ENCODE measurements at regions not wholly inside any gene's neighbourhood (a gene's known extent, or its start where the extent isn't known, plus 50 kb on each side); places are given as distances from the start of the nearest gene placed in this dataset.

- no peak for DNase-seq (ENCODE audit: low read depth)
These were observed 139.8 kb upstream of the GSE1 start for GRCh38 chr16:85473323-85473722.

- DNase-seq (ENCODE audit: low read depth) = peak; percentile 58
These were observed 139.1 kb upstream of the GSE1 start for GRCh38 chr16:85473909-85474620.

GRCh38 chr16:85474621-85475217 lies 138.4 kb upstream of the GSE1 start:
- no peak for DNase-seq (ENCODE audit: low read depth)

DNA sequence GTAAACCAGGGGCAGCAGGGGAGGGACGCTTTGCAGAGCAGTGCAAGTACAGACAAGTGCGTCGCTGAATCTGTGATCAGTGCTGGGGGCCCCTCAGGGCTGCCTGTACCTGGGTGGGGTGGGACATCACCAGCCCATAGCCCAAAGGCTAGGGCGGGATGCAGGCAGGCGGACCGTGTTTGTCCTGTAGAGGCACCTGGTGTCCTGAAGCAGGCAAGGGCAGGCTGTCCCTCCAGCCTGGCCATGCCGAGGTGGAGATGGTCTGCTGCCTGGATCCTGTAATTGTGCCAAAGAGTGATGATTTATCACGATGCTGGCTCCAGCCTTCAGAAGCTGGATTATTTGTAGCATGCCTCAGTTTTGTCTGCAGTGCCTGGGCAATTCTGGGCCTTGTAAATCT lies 137.9 kb upstream of the GSE1 start:
- DNase-seq (ENCODE audit: low read depth) = no peak

GRCh38 chr16:85475691-85476300 lies 137.3 kb upstream of the GSE1 start:
- no peak for DNase-seq (ENCODE audit: low read depth)

GRCh38 chr16:85476389-85476788 lies 136.7 kb upstream of the GSE1 start:
- no peak for DNase-seq (ENCODE audit: low read depth)

- DNase-seq (ENCODE audit: low read depth) = no peak
These were observed 135.2 kb upstream of the GSE1 start for GRCh38 chr16:85477801-85478363.

- DNase-seq (ENCODE audit: low read depth) = no peak
These were observed 133.0 kb upstream of the GSE1 start for GRCh38 chr16:85479972-85480726.

GRCh38 chr16:85480727-85481101 lies 132.4 kb upstream of the GSE1 start:
- DNase-seq (ENCODE audit: low read depth) = no peak

GRCh38 chr16:85481206-85481605 lies 131.9 kb upstream of the GSE1 start:
- DNase-seq (ENCODE audit: low read depth) = no peak

GRCh38 chr16:85481738-85482137 lies 131.4 kb upstream of the GSE1 start:
- no peak for DNase-seq (ENCODE audit: low read depth)

- no peak for DNase-seq (ENCODE audit: low read depth)
These were observed 129.7 kb upstream of the GSE1 start for GRCh38 chr16:85483424-85483823.

GRCh38 chr16:85484347-85485300 lies 128.5 kb upstream of the GSE1 start:
- DNase-seq (ENCODE audit: low read depth) = no peak

DNA sequence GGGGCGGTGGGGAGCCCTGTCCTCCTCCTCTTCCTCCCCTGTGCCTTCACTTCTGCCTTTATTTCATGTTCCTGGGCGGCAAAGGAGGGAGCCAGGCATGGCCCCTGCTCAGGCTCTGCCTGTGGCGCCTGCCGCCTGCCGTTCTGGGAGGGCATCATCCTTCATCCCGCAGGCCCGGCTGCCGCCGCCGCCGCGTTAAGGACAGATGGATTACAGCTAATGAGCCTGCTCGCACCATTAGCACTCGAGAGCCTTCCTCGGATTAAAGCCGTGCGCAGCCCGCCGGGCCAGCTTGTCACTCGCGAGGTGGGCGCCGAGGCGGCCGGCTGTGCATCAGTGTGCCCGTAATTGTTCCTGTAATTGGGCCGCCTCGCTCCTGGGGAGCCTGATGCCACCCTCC lies 127.7 kb upstream of the GSE1 start:
- DNase-seq (ENCODE audit: low read depth) = no peak

- no peak for DNase-seq (ENCODE audit: low read depth)
These were observed 126.7 kb upstream of the GSE1 start for GRCh38 chr16:85486256-85486915.

GRCh38 chr16:85488414-85488813 lies 124.7 kb upstream of the GSE1 start:
- no peak for DNase-seq (ENCODE audit: low read depth)

- DNase-seq (ENCODE audit: low read depth) = no peak
These were observed 122.6 kb upstream of the GSE1 start for GRCh38 chr16:85490407-85491057.

DNA sequence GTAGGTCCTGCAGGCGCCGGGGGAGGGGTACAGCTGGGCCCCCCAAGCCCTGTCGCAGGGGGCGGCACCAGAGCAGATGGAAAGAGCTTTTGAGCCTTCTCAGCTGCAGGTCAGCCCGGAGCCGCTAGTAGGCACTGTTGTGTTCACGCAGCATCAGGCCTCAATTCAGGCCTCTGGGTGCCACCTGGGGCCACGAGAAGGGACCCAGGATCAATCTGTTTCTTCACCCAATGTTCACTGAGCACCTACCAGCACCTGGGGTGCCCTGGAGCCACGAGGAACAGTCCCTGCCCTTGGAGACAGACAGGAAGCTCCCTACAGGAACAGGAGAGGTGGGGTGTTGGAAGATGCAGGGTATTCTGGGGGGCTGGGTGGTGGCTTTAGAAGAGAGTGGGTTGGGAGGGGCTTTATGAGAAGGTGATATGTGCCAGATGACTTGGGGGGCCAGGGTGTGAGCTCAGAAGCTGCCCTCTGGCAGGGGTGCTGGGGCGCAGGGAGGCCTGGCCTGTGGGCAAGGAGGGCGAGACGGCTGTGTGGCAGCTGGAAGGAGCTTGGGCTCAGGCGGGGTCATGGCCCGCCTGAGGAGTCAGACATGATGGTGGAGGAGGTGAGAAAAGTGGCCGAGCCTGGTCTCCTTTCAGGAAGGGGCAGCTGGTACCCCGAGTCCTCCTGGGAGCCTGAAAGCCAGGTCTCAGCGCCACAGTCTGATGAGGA lies 121.9 kb upstream of the GSE1 start:
- no peak for DNase-seq (ENCODE audit: low read depth)

DNA sequence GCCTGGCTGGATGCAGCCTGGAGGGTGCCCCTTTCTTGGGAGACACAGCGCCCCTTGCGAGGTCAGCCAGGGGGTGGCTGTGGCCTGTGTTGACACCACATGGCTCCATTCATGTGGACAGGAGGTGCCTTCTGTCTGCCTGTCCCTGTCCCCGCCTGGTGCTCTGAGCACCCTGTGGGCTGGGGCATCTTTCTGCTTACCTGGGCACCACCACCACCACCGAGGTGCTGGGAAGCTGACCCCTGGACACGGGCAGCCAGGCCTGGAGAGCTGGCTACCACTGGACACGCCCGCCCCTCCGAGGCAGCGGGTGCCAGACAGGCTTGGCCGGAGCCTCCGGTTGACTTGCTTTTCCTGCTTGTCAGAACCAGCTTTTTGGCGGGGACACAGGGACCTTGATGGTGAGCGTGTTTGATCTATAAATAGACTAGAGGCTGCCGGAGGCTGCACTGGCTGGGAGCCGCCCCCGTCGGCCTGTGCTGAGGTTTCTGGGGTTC lies 121.3 kb upstream of the GSE1 start:
- peak; percentile 20 for DNase-seq (ENCODE audit: low read depth)

All from fibroblast of gingiva (primary cell).